HG03064 (cell line): ENCODE measurements at regions not wholly inside any gene's neighbourhood (a gene's known extent, or its start where the extent isn't known, plus 50 kb on each side); places are given as distances from the start of the nearest gene placed in this dataset.
"Not testable (repeated sequence)": the region's sequence is repeated elsewhere in the genome, so short reads cannot be mapped to it uniquely, and the experiment has no call there.

Source experiments
- ATAC-seq: cut with Tn5 transposase; IDR thresholded peaks from one replicate; pipeline ENCODE4 v1.9.1; 2021; ENCODE audit warnings: low read depth; ENCODE audit not compliant: unreplicated experiment

- ATAC-seq: no peak
Observed at GRCh38 chr6:137401088-137401487, 93.1 kb downstream of the OLIG3 start.

GRCh38 chr6:137399881-137400443 is 94.2 kb downstream of the OLIG3 start:
- ATAC-seq: no peak

DNA sequence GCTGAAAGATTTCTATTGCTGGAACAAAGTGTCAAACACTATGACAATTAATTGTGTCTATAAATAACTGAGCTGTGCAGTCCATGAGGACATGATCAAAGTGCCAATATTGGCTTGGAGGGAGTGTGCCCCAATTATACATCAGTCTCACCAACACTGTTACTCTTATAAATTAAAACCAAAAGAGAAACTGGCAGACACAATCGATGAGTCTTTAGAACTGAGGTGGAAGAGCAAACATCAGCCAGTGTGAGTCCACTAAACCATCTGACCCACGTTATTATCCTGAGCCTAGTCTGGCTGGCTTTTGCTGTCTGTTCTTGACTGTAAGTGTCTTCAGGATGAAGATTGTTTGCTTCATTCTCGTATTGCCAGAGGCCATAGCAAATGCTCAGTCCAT is 98.9 kb downstream of the OLIG3 start:
- ATAC-seq: no peak

GRCh38 chr6:137391061-137391814 is 103.0 kb downstream of the OLIG3 start:
- no peak for ATAC-seq

- ATAC-seq: no peak
Observed at GRCh38 chr6:137390334-137390733, 103.9 kb downstream of the OLIG3 start.

GRCh38 chr6:137389150-137389704 is 105.0 kb downstream of the OLIG3 start:
- ATAC-seq: peak; percentile 70

GRCh38 chr6:137387096-137387764 is 107.0 kb downstream of the OLIG3 start:
- no peak for ATAC-seq

- ATAC-seq: not testable (repeated sequence)
Observed at GRCh38 chr6:137383287-137383686, 110.9 kb downstream of the OLIG3 start.

DNA sequence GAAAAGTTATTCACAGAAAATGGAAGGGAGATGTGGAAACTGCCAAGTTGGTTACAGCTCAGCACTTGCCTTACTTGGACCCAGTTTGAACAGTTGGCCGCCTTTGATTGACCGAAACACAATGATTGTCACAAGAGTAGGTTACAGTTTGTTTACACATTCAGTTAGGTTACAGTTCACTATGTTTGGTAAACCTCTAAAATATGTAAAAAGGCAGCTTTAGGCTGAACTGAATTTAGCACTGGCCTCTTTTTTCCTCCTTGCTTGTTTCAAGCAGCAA is 116.2 kb downstream of the OLIG3 start:
- ATAC-seq: no peak

- no peak for ATAC-seq
Observed at GRCh38 chr6:137373296-137373695, 120.9 kb downstream of the OLIG3 start.

- no peak for ATAC-seq
Observed at GRCh38 chr6:137372532-137372931, 121.7 kb downstream of the OLIG3 start.

DNA sequence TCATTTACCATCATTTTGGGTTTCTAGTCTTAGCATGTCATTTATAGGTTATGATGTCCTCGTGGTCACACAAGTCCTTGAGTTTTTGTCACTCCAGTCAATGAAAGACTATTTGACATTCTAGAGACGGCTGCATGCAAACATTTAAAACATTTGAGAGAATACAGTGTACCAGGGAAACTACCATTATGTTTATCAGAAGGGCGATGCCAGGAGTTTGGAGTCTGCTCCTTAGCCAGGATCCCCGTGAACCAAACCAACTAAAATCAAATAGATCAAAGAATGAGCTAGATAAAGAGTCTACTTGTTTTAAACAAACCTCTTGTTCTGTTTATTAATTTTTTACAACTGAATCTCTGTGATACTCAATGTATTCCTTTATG is 122.6 kb downstream of the OLIG3 start:
- no peak for ATAC-seq

GRCh38 chr6:137370871-137371633 is 123.1 kb downstream of the OLIG3 start:
- ATAC-seq: no peak

DNA sequence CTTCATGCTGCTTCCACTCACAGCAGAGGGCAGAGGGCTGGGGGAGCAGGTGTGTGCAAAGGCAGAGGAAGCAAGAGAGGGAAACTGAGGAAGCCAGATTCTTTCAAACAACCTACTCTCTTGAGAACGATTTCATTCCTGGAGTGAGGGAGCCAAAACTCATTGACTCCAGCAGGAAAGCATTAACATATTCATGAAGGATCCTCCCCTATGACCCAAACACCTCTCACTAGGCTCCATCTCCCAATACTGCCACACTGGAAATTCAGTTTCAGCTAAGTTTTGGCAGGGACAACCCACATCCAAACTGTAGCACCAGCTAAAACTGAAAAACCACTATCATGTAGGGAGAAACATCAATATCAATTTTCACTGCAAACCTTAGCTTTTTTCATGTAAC is 125.1 kb downstream of the OLIG3 start:
- ATAC-seq: no peak

DNA sequence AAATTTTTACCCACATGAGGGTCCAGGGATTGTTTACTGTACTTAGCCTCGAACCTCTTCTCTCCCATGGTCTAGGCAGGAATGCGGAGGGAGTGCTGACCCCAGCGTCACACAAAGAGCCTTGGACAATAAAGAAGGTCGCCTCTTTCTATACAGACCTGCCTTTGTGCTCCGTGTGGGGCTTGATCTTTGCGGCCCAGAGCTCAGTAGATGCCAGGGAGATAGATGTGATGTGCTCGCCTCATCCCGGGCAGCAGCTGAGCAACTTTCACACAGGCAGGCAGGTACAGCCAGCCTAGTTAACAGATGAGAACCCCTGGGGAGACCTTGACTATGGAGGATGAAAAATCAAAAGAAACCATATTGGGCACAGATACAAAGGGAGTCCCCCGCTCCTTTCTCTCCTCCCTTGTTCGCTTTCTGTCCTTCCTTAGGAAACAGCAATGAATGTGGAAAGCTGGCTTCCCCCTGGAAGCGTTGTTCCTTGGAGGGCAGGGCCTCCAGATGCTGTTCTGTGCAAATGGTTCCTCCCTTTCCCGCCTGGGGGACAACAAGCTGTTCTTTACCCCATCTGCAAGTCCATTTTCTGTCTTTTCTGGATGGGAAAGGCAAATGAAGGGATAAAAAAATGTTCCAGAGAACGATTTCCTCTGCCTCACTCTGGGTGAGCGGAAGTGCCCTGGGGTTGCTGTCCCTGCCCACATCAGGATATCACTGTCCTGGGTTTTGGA is 128.3 kb downstream of the OLIG3 start:
- no peak for ATAC-seq

- no peak for ATAC-seq
Observed at GRCh38 chr6:137363805-137364138, 130.4 kb downstream of the OLIG3 start.

GRCh38 chr6:137362878-137363804 is 131.1 kb downstream of the OLIG3 start:
- ATAC-seq: no peak

DNA sequence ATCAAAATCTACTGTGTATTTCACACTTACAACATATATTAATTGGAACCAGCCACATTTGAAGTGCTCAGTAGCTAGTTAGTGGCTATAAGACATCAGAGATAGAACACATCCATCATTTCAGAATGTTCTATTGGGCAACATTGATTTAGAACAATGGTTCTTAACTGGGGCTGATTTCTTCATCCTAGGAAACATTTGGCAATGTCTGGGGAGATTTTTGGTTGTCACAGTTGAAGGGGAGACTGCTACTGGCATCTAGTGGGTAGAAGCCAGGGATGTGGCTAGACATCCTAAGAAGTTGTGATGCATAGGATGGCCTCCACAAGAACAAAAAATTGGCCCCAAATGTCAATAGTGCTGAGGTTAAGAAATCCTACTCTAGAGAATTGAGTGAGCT is 132.5 kb downstream of the OLIG3 start:
- ATAC-seq: no peak

GRCh38 chr6:137358273-137358672 is 135.9 kb downstream of the OLIG3 start:
- ATAC-seq: no peak

GRCh38 chr6:137357948-137358266 is 136.3 kb downstream of the OLIG3 start:
- ATAC-seq: no peak
